Stimulated activated naive CD4-positive, alpha-beta T cell (primary cell): ENCODE measurements at regions not wholly inside any gene's neighbourhood (a gene's known extent, or its start where the extent isn't known, plus 50 kb on each side); places are given as distances from the start of the nearest gene placed in this dataset.
"Not testable (repeated sequence)": the region's sequence is repeated elsewhere in the genome, so short reads cannot be mapped to it uniquely, and the experiment has no call there.

Source experiments
- DNase-seq, 6 experiments: peaks; one replicate each; lab custom pipeline; 2025; lab: John Stamatoyannopoulos, UW

- DNase-seq: no peak
Observed at GRCh38 chr13:87538366-87539052, 132.7 kb upstream of the SLITRK5 start.

GRCh38 chr13:87553142-87553541 lies 118.0 kb upstream of the SLITRK5 start:
- no peak for DNase-seq

GRCh38 chr13:87554045-87554444 lies 117.1 kb upstream of the SLITRK5 start:
- no peak for DNase-seq

- DNase-seq: no peak
Observed at GRCh38 chr13:87557788-87558187, 113.4 kb upstream of the SLITRK5 start.

- not testable (repeated sequence) for DNase-seq
Observed at GRCh38 chr13:87561580-87561979, 109.6 kb upstream of the SLITRK5 start.

GRCh38 chr13:87570669-87571068 lies 100.5 kb upstream of the SLITRK5 start:
- DNase-seq: no peak

GRCh38 chr13:87582399-87582798 lies 88.8 kb upstream of the SLITRK5 start:
- no peak for DNase-seq

GRCh38 chr13:87590518-87590917 lies 80.7 kb upstream of the SLITRK5 start:
- DNase-seq: no peak

- DNase-seq: not testable (repeated sequence)
Observed at GRCh38 chr13:87604437-87604836, 66.7 kb upstream of the SLITRK5 start.

- no peak for DNase-seq
Observed at GRCh38 chr13:87607266-87607665, 63.9 kb upstream of the SLITRK5 start.

GRCh38 chr13:87614276-87614675 lies 56.9 kb upstream of the SLITRK5 start:
- no peak for DNase-seq
